Kidney glomerular epithelial cell (primary cell): ENCODE measurements at regions not wholly inside any gene's neighbourhood (a gene's known extent, or its start where the extent isn't known, plus 50 kb on each side); places are given as distances from the start of the nearest gene placed in this dataset.
"Not testable (repeated sequence)": the region's sequence is repeated elsewhere in the genome, so short reads cannot be mapped to it uniquely, and the experiment has no call there.

Experiments
- DNase-seq: peaks from one replicate; lab custom pipeline; 2025; lab: John Stamatoyannopoulos, UW

DNA sequence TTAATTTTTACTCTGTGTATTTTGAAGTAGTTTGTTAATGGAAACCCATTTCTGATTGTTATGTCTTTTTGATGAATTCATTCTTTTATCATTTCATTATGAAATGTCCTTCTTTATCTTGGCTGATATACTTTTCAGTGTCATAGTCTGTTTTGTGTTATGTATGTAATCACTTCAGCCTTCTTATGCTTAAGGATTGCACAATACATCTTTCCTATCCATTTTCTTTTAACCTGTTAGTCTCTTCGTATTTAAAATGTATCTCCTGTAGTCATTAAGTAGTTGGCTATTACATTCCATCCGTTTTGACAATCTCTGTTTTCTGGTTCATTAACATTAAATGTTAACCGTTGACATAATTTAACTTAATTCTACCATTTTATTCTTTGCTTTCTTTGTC is 344.6 kb upstream of the CTNND2 start:
- no peak for DNase-seq

DNA sequence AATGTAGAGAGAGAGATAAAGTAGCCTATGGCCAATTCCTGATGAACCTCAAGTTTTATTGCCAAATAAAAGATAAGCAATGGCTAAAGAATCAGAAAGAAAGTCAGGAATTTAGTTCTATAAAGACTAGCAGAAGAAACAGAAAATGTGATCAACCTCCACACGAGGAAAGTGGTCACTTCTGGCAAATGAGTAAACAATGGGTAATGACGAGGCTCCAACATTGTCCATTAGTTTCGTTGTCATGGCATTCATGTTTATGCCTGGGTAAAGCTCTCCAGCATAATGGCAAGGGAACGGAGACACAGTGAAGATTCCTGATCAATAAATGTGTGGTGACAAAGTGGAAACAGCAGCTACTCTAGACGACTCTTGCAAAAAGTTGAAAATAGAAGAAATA is 341.8 kb upstream of the CTNND2 start:
- DNase-seq = no peak

DNA sequence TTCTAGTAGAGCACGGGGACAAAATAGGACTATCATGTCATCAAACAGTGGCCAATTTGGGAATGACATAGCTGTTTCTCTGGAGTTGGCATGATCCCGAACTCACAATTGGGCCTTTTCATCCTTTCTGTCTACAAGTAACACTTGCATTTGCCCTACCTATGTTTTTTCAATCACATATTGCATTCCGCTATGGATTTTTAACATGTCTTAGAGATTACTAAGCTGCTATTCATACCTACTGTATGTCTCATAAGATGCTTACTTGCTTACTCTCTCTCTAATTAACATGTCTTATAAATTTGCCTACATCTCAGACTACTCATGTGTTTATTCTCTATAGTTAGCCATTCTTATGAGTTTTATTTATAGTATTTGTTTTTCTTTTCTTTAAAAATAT is 341.2 kb upstream of the CTNND2 start:
- no peak for DNase-seq

DNA sequence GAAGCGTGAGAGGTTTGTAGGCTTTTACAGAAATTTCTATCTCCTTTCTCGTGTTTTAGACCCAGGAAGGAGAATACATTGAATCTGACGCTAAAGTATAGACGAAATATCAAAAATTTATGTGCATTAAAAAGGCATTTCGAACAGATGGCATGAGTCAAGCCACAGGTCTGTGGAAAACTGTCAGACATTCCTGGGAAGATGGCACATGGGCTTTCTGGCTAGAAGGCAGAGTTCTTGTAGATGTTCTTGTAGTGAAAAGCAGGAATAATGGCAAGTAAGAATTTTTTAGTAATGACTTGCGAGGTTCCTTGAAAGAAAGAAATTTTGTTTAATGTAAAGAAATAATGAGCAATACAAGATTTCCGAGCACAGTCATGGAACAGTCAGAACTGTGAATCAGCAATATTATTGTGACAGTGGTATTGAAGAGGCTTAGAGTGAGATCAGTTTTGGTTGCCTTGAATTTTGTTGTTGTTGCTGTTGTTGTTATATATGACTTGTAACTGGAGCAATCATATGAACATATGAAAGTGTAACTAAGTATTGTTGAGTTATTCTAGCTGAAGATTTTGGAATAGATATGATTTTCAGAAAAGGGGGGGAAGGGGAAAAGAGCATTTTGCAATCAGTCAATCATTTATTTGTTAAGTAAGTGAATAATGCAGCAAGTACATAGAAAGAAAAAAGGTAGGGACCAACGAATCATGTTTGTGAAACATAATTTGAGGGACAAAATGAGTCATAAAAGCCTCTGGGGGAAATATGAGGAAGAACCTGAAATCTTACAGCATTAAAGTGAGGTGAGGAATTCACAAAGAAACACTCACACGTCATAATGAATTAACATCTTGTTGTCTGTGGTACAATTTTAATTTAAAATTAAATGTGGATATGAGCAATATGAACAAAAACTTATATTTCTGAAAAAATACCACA is 339.0 kb upstream of the CTNND2 start:
- no peak for DNase-seq

DNA sequence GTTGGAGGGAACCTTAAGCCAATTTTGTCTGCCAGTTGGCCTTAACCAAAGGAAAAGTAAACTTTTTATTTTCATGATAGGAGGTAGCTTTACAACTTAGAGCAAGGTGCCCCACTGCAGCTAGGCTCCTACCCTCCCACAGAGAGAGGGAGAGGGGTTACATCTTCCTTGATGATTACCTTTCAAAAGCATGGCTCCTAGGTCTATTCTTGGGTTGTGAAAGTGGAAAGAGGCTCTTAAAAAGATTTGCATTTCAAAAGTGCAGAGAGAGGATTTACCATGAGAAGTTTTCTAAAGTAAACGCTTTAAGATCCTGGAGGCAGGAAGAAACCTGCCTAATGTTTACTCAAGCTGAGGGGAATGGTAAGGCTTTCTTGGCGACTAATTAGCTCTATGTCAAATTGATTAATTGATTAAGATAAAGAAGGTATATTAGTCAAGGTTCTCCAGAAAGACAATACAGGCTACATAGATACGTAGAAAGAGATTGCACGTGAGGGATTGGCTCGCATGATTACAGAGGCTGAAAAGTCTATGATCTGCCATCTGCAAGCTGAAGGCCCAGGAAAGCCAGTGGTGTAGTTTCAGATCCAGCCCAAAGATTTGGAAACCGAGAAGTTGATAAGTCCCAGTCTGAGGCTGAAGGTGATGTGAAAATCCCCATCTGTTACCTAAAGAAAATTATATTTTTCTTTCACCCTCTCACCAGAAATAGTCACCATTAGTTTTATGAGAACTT is 333.8 kb upstream of the CTNND2 start:
- no peak for DNase-seq

DNA sequence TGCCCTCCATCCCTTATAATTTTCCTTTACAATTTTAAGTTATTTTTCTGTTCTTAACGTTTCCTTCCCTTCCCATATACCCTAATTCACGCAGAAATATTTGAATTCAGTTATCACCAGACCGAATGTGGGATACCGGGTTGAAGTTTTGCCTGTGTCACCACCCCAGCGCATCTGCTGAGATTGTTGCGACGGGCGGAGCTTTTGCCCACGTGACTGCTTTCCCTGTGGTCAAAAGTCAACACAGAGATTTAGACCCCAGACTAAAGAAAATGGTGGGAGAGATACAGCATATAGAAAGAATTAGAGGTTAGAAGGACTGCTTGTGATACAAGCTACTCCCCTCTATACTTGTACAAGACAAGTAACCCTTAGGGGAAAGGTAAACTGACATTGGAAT is 326.4 kb upstream of the CTNND2 start:
- DNase-seq = no peak

DNA sequence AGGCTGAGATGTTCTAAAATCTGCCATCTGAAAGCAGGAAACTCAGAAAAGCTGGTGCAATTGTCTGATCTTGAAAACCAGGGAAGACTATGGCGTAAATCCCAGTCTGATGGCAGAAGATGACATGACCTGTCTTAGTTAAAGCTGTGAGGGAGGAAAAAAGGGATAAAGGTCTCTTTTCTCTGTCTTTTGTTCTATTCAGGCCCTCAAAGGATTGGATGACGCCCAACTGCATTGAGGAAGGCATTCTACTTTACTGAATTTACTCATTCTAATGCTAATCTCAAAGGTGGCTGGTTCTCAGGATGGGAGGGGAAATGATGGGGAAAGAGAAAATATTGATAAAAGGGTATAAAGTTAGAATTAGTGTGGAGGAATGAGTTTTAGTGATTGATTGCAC is 312.8 kb upstream of the CTNND2 start:
- no peak for DNase-seq

DNA sequence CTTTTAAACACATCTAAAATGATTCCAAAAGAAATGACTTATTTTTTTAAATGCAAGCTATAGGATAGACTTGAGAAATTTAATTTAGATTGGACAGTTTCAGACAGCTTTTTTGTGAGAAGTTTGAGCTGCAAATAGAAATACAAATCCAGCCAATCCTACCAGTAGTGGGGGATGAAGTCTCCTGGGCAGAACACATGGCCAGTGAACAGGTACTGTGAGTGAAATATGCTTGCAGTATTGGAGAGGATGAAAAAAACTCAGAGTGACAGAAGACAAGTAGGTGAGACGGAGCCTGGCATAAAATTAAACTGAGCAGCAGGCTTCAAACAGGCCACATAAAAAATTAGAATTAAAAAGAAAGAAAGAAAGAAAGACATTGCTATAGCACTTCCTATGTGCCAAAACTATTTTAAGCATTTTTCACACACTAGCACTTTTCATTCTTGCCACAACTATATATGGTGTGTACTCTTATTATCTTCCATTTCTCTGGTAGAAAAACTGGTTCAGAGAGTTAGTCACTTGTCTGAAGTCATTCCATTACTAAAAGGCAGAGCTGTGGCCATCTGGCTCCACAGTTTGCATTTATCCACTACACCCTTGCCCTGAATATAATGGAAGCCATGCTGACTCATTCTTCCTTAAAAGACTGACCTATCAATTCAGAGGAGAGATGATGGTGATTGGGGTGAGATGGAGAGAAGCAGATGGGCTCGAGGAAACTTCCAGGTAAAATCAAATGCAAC is 310.2 kb upstream of the CTNND2 start:
- no peak for DNase-seq

DNA sequence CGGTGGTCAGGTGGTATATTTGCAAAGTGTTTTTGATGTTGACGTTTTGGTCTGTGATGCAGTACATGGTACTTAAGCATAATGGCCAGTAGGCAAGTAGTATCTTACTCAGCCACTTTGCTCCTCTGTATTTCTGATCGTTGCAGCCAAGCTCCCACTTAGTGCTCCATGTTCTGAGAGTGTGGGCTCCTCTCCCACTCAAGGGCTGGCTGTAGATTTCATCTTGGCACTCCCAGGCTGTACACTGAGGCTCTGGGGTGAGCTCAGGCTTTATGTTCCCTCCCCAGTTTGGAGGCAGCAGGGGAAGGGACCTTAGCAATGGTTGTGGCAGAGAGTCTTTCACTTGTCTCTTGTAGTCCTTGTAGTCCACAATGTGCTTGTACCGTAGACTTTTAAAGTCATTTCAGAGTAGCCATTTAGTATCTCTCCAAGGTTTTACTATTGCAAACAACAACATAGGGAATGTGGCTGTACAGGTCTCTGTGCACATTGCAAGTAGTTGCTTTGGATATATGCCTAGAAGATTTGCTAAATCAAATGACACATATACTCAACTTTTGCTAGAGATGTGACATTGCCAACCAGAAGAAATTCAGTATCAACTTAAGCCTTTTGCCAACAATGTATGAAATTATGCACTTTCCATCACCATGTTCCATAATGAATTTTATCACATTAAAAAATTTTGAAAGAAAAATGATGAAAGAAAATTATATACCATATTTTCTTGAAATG is 304.3 kb upstream of the CTNND2 start:
- no peak for DNase-seq

DNA sequence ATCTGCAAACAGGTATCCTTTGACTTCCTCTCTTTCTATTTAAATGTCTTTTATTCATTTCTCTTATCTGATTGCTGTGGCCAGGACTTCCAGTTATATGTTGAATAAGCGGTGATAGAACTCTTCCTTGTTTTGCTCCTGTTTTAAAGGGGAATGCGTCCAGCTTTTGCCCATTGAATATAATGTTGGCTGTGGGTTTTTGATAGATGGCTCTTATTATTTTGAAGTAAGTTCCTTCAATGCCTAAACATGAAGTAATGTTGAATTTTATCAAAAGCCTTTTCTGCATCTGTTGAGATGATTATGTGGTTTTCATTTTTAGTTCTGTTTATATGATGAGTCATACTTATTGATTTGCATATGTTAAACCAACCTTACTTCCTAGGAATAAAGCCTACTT is 300.5 kb upstream of the CTNND2 start:
- no peak for DNase-seq

DNA sequence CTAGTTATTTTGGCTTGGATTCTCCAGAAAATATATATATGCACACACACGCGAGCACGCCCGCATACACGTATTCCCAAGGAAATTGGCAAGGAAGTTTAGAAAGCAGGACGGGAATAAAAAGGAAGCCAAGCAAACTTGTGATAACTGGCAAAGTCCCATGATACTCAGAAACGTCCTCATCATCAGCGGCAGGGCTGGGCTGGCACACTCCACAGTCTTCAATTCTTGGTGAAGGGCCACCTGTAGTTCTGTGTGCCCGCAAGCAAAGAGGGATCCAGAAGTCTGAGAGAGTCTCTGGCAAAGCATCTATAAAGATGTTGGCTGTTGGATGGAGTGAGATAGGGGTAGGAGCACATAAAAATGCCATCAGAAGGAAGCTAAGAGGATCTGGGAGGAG is 289.3 kb upstream of the CTNND2 start:
- no peak for DNase-seq

DNA sequence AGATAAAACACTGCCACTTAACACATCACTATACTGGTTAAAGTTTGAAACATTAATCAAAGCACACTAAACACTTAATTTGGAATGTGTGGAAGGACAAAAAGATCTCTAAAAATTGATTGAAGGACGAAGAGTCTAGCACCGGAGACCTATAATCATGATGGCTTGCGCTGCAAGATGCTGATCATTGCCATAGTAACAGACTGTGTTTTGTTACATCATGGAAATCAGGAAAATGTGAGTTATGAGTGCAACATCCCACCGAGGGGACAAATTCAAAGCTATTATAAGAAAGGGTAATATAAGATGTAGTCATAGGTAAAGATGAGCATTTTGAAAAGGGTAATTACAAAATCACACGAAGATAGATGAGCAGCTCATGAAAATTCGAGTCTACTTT is 278.8 kb upstream of the CTNND2 start:
- no peak for DNase-seq

DNA sequence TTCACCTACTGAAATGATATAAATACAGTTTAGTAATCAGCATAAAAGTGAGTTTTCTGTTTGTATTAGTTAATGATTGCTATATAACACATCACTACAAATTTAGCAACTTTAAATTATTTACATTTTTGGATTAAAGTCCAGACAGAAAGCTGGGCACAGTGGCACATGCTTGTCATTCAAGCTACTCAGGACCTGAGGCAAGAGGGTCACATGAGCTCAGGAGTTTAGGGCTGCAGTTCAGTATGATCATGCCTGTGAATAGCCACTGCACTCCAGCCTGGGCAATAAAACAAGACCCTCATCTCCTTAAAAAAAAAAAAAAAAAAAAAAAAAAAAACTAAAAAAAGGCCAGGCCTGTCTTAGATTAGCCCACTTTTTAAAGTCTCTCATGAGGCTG is 273.6 kb upstream of the CTNND2 start:
- DNase-seq = no peak

DNA sequence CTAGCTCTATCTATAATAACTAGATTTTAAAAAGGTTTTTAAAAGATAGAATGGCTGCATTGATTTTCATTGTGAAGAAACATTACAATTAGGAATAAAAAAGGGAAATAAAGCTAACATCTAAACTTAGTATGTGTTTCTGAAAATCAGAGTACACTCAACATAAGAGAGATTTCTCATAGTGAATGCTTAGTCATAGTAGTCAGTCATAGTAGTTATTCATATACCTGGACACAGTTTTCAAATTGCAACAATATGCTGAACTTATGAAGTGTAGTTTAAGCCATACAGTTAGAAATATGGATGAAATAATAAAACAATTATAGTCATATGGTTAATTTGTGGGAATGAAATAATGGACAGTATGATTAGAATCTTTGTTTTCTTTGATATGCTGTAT is 273.0 kb upstream of the CTNND2 start:
- no peak for DNase-seq

DNA sequence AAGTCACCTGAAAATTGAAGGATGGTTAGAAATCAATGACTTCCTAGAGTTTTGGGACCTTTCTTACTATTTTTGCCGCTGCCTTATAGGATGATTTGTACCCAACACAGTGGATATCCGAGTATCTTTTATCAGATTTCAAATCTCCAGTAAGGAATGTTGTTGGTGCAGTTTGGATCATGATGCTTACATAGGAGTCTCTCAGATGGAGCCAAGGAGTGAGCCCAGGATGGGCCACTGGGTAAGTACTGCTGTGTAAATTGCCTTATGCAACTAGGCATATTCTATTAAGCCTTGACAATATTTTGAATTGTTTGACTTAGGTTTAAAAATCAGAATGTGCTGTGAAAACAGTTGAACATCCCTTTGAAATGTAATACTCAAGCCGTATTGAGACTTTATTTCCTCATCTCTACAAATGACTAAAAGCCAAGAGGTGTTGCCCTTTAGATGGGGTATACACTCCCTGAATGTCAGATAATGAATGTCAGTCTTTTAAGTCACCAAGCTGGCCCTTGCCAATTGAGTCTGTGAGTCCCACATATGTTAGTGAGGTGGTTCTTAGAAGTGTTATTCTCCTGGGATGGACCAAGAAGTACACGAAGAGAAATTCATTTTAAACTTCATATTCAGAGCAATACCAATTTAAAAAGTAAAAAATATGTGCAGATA is 271.8 kb upstream of the CTNND2 start:
- no peak for DNase-seq

DNA sequence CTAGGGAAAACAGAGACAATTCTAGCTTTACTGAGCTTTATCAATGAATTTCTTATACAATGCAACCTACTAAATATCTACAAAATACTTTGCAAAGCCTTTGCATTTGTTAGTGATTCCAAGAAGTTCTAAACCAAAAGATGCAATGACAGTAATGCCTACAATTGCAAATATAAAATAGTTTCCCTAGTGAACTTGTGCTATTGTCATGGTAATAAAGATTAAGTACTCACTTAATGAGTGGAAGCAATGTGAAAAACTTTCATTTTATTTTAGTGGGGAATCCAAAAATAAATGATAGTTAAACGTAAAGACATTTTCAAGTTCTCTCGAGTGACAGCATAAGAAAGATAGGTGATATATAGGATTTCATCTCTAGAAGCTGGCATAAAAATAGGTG is 270.5 kb upstream of the CTNND2 start:
- no peak for DNase-seq

DNA sequence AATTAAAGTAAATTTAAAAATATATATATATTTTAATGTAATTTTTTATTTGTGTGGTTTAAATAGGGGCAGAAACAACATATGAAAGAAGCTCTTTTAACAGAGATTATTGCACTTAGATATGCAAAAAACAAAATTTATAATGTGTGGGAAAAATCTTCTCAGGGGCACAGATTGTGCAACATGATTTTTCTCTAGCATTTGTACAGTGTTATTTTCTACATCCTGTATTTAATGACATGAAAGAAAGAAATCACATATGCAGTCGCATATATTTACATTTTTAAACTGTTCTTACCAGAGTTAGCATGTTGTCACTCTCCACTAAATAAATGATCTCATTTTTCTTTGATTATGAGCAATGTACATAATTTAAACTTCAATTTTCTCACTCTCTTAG is 265.3 kb upstream of the CTNND2 start:
- no peak for DNase-seq

DNA sequence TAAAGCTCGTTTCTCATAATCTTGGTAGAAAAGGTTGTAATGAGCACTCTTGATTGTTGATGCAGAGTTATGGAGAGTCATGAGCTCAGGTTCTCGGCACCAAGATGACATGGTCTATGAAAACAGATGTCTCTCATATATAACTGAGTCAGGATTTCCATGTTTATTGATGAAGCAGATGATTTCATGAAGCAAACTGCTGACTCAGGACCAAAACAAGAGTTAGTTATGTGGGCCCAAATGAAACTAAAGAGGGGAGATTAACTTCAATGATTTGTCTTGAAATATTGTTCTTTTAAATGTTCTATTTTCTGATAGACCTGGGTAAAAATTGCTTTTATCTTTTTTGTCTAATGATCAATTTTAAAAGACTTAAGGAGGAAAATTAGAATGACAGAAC is 258.6 kb upstream of the CTNND2 start:
- DNase-seq = no peak

DNA sequence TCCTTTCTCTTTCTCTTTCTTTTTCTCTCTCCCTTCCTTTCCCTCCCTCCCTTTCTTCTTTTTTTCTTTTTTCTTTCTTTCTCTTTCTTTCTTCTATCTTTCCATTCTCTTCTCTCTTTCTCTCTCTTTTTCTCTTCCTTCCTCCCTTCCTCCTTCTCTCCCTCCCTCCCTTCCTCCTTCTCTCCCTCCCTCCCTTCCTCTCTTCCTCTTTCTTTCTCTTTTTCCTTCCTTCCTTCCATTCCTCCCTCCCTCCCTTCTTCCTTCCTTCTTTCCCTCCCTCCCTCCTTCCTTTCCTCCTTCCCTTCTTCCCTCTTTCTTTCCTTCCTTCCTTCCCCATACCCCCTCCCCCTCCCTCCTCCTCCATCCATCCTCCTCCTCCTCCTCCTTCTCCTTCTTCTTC is 243.3 kb upstream of the CTNND2 start:
- no peak for DNase-seq

DNA sequence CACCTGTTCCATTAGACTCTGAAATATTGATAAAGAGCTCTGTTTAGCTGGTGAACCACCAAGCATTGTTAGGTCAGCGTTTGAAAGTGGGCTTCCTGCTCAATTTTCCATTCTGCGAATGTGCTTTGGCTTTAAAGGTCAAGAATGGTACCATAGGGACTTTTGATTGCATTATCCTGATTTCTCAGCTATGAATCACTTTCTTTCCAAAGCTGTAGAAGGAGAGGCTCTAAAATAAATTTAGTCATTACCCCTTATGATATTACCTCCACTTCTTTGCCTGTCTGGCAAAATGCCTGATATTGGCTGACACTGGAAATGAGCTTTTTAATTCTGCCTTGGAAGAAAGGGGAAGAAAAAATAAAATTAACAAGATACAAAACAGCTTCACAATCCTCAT is 237.2 kb upstream of the CTNND2 start:
- no peak for DNase-seq

DNA sequence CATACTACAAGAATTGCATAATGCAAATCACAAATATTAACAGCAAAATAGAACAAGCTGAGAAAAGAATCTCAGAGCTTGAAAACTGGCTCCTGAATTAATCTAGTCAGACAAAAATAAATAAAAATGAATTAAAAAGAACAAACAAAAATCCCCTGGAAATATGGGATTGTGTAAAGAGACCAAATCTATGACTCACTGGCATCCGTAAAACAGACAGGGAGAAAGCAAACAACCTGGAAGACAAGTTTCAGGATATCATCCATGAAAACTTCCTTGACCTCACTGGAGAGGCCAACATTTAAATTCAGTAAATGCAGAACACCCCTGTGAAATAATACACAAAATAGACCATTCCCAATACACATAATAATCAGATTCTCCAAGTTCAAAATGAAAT is 229.3 kb upstream of the CTNND2 start:
- no peak for DNase-seq

DNA sequence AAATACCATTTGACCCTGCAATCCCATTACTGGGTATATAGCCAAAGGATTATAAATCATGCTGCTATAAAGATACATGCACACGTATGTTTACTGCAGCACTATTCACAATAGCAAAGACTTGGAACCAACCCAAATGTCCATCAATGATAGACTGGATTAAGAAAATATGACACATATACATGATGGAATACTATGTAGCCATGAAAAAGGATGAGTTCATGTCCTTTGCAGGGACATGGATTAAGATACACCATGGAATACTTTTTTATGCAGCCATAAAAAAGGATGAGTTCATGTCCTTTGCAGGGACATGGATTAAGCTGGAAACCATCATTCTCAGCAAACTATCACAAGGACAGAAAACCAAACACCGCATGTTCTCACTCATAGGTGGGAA is 226.8 kb upstream of the CTNND2 start:
- DNase-seq = not testable (repeated sequence)
